AG04449 (cell line): ENCODE measurements at regions not wholly inside any gene's neighbourhood (a gene's known extent, or its start where the extent isn't known, plus 50 kb on each side); places are given as distances from the start of the nearest gene placed in this dataset.
"Not testable (repeated sequence)": the region's sequence is repeated elsewhere in the genome, so short reads cannot be mapped to it uniquely, and the experiment has no call there.

Source experiments
- CTCF ChIA-PET: fragments of 350-600 bp; formaldehyde crosslinking; extraction: SDS; loops from one replicate; lab custom pipeline; 2021; ENCODE audit warnings: antibody characterized with exemption; lab: Yijun Ruan, JAX
- POLR2A ChIA-PET: fragments of 400-600, 350-600 bp; formaldehyde crosslinking; extraction: SDS; loops from one replicate; lab custom pipeline; 2020; ENCODE audit warnings: antibody characterized with exemption, inconsistent platforms; lab: Yijun Ruan, JAX
- DNase-seq: peaks from one replicate; pipeline ENCODE4 v3.0.0-alpha.2; 2010; ENCODE audit warnings: low read depth, low spot score
- H3K4me3 ChIP-seq: 2 replicates; pipeline ENCODE4 v1.5.1; 2011; ENCODE audit warnings: low read depth, mild to moderate bottlenecking, control low read depth, low read length
- TF ChIP-seq, protein P1 (sequence below): IDR thresholded peaks from one replicate; pipeline ENCODE4 v1.5.1; 2011; ENCODE audit warnings: mild to moderate bottlenecking, moderate library complexity, low read length, control low read depth, inconsistent platforms; ENCODE audit not compliant: insufficient read depth; ENCODE audit errors: missing control alignments

DNA sequence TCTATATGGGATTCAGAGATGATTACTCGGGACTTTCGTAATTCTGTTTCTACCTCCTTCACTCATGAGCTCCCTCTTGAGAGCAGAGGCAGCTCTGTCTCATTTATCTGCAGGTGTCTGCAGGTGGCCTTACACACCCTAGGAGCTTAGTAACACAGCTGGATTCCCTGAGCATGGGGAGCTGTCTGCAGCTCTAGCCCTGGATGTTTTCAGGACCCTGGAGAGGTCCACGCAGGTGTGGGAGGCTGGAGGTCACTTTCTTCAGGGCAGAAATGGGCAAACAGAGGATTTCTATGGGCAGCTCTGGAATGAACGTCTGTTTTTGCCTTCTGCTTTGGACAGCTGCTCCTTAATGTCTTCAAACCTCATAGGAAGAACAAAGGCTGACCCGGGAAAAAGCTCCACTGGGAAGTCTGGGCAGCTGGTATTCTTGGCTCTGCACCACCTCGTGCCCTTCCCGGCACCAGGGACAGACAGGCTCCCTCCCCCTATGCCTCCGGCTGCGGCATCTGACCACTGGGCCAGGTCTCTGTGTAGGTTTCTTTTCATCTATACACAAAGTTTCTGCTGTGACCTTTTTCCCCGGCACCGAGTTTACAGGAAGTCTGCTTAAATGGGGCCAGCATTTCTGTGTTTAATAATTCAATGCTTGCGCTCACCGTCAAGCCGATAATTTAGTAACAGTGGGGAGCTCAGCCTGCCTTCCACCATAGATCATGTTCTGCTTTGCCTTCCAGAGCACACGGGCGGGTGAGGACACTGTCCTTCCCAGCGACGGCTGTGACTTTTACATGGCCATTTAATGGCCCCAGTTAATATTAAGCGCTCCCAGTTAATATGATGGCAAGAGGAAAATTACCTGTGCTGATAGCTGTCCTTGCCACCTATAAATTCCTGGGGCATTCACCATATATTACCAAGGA lies 320.2 kb upstream of the SFSWAP start:
- POLR2A ChIA-PET: no interaction called here
- TF ChIP-seq, protein P1, sequence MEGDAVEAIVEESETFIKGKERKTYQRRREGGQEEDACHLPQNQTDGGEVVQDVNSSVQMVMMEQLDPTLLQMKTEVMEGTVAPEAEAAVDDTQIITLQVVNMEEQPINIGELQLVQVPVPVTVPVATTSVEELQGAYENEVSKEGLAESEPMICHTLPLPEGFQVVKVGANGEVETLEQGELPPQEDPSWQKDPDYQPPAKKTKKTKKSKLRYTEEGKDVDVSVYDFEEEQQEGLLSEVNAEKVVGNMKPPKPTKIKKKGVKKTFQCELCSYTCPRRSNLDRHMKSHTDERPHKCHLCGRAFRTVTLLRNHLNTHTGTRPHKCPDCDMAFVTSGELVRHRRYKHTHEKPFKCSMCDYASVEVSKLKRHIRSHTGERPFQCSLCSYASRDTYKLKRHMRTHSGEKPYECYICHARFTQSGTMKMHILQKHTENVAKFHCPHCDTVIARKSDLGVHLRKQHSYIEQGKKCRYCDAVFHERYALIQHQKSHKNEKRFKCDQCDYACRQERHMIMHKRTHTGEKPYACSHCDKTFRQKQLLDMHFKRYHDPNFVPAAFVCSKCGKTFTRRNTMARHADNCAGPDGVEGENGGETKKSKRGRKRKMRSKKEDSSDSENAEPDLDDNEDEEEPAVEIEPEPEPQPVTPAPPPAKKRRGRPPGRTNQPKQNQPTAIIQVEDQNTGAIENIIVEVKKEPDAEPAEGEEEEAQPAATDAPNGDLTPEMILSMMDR: no peak
- CTCF ChIA-PET: no interaction called here
- DNase-seq: no peak
- H3K4me3 ChIP-seq: no peak overlapping the region

DNA sequence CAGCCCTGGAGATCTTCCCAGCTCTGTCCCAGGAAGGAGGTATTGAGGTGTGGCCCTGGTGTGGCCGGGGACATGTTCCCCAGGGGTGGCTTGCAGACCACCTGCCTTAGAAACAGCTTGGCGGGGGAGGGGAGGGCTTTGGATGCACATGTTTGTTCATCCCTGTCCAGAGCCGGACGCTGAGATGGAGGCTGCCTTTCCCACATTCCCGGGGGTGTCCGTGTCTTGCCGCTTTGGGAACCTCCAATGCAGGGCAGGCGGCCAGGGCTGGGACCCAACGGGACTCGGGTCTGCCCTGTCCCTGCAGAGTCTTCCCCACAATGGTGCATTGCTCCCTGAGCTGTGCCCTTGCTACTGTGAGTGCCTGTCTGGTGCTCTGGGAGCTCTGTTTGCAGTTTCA lies 319.5 kb upstream of the SFSWAP start:
- TF ChIP-seq, protein P1: no peak
- POLR2A ChIA-PET: no interaction called here
- DNase-seq: no peak
- CTCF ChIA-PET: no interaction called here
- H3K4me3 ChIP-seq: no peak overlapping the region

DNA sequence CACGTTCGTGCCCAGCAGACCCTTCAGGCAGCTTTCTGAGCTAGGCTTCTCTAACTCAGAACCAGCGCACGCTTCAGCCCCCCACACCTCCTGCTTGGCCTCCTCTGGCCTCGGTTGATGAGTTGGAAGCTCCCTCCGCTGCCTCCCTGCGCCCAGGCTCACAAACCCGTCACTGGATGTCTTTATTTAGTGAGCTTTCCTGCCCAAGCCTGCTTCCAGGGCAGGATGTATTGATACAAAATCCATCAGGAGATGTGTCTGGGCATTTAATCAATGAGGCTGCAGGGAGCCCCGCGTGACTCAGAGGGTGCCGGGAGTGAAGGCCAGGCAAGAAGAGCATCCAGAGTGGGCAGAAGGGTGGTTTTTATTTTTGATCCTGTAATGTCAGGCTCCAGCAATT lies 316.1 kb upstream of the SFSWAP start:
- CTCF ChIA-PET, DNase-seq, H3K4me3 ChIP-seq, POLR2A ChIA-PET: not testable (repeated sequence)

DNA sequence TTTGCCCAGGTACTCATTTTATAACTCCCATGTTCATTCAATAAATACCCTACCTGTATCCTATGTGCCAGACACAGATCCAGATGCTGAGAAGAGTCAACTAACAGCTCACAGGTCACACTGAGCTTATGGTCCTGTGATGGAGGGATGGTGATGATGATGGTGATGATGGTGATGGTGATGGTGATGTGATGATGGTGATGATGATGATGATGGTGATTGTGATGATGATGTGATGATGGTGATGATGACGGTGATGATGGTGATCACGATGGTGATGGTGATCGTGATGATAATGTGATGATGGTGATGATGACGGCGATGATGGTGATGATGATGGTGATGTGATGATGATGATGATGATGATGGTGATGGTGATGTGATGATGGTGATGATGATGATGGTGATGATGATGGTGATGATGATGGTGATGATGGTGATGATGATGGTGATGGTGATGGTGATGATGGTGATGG lies 315.6 kb upstream of the SFSWAP start:
- CTCF ChIA-PET, H3K4me3 ChIP-seq, DNase-seq, POLR2A ChIA-PET: not testable (repeated sequence)

DNA sequence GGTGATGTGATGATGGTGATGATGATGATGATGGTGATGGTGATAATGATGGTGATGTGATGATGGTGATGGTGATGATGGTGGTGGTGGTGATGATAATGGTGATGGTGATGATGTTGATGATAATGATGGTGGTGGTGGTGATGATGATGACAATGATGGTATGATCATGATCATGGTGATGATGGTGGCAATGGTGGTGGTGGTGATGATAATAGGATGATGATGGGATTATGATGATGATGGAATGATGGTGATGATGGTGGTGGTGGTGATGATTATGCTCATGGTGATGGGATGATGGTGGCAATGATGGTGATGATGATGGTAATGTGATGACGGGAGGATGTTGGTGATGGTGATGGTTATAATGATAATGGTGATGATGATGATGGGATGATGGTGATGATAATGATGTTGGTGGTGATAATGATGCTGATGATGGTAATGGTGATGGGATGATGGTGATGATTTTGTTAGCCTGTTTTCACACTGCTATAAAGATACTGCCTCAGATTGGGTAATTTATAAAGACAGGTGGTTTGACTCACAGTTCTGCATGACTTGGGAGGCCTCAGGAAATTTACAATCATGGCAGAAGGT lies 314.8 kb upstream of the SFSWAP start:
- TF ChIP-seq, protein P1: no peak
- POLR2A ChIA-PET: no interaction called here
- CTCF ChIA-PET: no interaction called here
- no peak overlapping the region for H3K4me3 ChIP-seq
- DNase-seq: no peak

DNA sequence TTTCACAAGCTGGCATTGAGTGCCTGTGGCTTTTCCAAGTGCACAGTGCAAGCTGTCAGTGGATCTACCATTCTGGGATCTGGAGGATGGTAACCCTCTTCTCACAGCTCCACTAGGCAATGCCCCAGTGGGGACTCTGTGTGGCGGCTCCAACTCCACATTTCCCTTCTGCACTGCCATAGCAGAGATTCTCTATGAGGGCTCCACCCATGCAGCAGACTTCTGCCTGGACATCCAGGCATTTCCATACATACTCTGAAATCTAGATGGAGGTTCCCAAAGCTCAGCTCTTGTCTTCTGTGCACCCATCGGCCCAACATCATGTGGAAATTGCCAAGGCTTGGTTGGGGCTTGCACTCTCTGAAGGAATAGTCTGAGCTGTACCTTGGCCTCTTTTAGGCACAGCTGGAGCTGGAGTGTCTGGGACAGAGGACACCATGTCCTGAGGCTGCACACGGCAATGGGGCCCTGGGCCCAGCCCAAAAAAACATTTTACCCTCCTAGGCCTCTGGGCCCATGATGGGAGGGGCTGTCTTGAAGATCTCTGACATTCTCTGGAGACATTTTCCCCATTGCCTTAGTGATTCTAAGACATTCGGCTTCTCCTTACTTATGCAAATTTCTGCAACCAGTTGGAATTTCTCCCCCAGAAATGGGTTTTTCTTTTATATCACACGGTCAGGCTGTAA lies 313.3 kb upstream of the SFSWAP start:
- POLR2A ChIA-PET: no interaction called here
- TF ChIP-seq, protein P1: no peak
- DNase-seq: no peak

DNA sequence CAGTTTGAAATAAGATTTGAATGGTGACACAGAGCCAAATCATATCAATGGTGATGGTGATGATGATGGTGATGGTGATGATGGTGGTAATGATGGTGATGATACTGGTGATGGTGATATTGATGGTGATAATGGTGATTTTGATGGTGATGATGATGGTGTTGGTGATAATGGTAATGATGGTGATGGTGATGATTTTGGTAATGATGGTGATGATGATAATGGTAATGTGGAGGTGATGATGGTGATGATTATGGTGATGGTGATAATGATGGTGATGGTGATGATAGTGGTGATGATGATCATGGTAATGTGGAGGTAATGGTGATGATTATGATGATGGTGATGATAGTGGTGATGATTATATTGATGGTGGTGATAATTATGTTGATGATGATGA lies 311.9 kb upstream of the SFSWAP start:
- ChIA-PET CTCF (no interaction called here), POLR2A (no interaction called here)
- no peak overlapping the region for H3K4me3 ChIP-seq
- TF ChIP-seq, protein P1: no peak
- no peak for DNase-seq

More for the DNA sequence above, 313.3 kb upstream of the SFSWAP start:
- CTCF ChIA-PET: no interaction called here
- H3K4me3 ChIP-seq: no peak overlapping the region

DNA sequence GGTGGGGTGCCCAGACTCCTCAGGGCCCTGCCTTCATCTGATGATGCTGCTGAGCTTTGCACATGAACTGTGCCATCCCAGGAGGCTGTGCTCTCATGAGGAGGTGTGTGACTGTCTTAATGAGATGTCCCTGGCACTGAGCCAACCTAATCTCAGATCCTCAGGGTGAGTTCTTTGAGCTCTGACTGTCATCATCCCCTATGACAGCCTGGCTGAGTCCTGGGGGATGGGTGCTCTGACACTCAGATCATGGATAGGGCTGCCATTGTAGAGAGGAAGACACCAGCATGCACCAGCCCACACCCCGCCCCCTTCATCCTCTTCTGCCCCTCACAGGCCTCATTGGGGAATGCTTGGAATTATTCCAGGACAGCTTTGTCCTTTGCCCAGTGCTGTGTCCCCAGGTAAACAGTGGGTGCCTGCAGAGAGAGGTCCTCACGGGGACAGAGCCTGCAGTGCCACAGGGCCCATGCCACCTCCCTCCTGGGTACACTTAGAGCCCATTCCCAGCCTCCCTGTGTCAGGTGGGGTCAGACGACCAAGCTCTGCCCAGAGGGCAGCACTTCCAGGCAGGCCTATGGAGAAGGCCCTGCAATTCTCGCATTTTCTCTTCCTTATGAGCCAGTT lies 310.1 kb upstream of the SFSWAP start:
- POLR2A ChIA-PET, CTCF ChIA-PET, DNase-seq, H3K4me3 ChIP-seq: not testable (repeated sequence)

DNA sequence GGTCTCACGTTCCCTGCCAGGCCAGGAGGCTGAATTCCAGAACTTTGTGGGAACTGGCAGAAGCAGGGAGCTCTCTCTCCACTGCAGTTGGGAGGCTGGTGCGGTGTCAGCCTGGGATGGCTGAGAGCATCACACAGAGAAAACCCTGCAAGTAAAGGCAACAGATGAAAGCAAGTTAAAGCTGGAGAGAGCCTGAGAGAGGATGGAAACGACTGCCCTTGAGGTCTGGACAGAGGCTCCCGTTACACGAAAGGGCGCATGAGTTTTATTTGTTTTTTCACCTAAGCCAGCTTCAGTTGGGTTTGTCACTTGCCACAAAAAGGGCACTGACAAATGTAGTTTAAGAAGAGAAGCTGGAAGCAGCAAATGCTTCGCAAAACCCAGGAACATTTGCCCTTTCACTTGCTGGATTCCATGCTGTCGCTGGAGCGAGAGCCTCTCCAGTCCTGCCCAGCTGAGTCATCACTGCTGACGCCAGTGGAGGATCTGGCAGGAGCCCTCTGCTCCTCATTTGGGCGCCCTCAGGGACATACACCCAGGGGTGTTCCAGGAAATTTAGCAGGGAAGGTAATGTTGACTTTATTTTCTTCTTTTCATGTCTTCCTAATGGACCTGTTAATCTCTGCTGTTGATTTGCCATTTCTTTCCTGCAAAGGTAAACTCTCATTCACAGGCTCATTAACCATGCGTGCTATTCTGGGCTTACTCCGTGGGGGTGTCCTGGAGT lies 308.8 kb upstream of the SFSWAP start:
- POLR2A ChIA-PET, H3K4me3 ChIP-seq, DNase-seq, CTCF ChIA-PET: not testable (repeated sequence)
